GM12878 (cell line): ENCODE measurements at regions not wholly inside any gene's neighbourhood (a gene's known extent, or its start where the extent isn't known, plus 50 kb on each side); places are given as distances from the start of the nearest gene placed in this dataset.

Source experiments
- CHD2 ChIP-seq: IDR thresholded peaks from 2 replicates; pipeline ENCODE4 v1.6.1; 2011; ENCODE audit warnings: low read depth, low read length, improper control_type of control experiment, borderline replicate concordance
- CTCF ChIP-seq, 3 experiments: IDR thresholded peaks in 2 of 3; conservative IDR thresholded peaks in 1 of 3; 2 replicates each; pipeline ENCODE4 v1.5.1; 2011; ENCODE audit warnings: low read depth in 3 of 3, low read length in 3 of 3, mild to moderate bottlenecking in 3 of 3, control low read depth in 2 of 3, moderate library complexity in 2 of 3, inconsistent platforms in 1 of 3, mixed read lengths in 1 of 3; ENCODE audit not compliant: control insufficient read depth in 2 of 3, insufficient read depth in 1 of 3; ENCODE audit errors: extremely low read depth in 1 of 3
- DPF2 ChIP-seq: fragments of 450-650 bp; IDR thresholded peaks from 2 replicates; pipeline ENCODE4 v1.6.1; 2017; ENCODE audit warnings: mild to moderate bottlenecking
- ESRRA ChIP-seq: IDR thresholded peaks from 2 replicates; pipeline ENCODE4 v1.6.1; 2012; ENCODE audit warnings: mild to moderate bottlenecking, low read length, improper control_type of control experiment
- FOS ChIP-seq: IDR thresholded peaks from 3 replicates; pipeline ENCODE4 v1.6.1; 2011; ENCODE audit warnings: borderline replicate concordance; ENCODE audit not compliant: insufficient read length; ENCODE audit errors: extremely low read depth
- SMC3 ChIP-seq: IDR thresholded peaks from 2 replicates; pipeline ENCODE4 v1.6.1; 2011; ENCODE audit warnings: low read length, improper control_type of control experiment, borderline replicate concordance
- TF ChIP-seq, protein P1 (sequence below): fragments of 450-650 bp; IDR thresholded peaks from 2 replicates; pipeline ENCODE4 v1.6.1; 2017; ENCODE audit warnings: mild to moderate bottlenecking, low read depth, inconsistent platforms; ENCODE audit not compliant: poor library complexity, severe bottlenecking
- TF ChIP-seq, protein P2 (sequence below): fragments of 450-650 bp; IDR thresholded peaks from 2 replicates; pipeline ENCODE4 v1.6.1; 2016; ENCODE audit warnings: mild to moderate bottlenecking

DNA sequence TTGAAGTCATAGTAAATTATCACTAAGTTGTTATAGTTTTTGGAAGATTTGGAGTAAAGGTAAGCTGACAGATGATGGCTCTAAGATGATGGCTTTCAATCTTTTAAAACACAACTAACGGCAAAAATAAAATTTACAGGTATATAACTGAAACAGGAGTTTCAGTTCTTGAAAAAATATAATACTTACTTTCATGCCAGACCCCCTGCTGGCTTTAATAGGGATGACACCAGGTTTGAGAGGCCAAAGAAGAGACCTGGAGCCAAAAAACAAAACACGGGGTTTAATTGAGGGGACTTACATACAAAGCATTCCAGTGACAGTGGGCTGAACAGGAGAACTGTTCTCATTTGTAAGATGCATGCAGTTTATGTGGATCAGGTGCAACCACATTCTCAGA lies 301.7 kb upstream of the PCSK5 start (continued):
- peak in 2 of 3 experiments; percentile 15 to 29; a peak in 2 of 6 replicates for TF ChIP-seq CTCF (IDR thresholded peaks at IDR 0.05 in 2 of 3, conservative IDR thresholded peaks at IDR 0.05 in 1 of 3; ENCODE audit: control insufficient read depth in 2 of 3, extremely low read depth in 1 of 3, insufficient read depth in 1 of 3, low read depth in 3 of 3, low read length in 3 of 3)
- TF ChIP-seq, protein P1, sequence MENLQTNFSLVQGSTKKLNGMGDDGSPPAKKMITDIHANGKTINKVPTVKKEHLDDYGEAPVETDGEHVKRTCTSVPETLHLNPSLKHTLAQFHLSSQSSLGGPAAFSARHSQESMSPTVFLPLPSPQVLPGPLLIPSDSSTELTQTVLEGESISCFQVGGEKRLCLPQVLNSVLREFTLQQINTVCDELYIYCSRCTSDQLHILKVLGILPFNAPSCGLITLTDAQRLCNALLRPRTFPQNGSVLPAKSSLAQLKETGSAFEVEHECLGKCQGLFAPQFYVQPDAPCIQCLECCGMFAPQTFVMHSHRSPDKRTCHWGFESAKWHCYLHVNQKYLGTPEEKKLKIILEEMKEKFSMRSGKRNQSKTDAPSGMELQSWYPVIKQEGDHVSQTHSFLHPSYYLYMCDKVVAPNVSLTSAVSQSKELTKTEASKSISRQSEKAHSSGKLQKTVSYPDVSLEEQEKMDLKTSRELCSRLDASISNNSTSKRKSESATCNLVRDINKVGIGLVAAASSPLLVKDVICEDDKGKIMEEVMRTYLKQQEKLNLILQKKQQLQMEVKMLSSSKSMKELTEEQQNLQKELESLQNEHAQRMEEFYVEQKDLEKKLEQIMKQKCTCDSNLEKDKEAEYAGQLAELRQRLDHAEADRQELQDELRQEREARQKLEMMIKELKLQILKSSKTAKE, result no peak
- peak; percentile 27; the same call in 1 of the 2 replicates for TF ChIP-seq SMC3
- no peak for TF ChIP-seq CHD2
- TF ChIP-seq DPF2, result no peak
- TF ChIP-seq, protein P2, sequence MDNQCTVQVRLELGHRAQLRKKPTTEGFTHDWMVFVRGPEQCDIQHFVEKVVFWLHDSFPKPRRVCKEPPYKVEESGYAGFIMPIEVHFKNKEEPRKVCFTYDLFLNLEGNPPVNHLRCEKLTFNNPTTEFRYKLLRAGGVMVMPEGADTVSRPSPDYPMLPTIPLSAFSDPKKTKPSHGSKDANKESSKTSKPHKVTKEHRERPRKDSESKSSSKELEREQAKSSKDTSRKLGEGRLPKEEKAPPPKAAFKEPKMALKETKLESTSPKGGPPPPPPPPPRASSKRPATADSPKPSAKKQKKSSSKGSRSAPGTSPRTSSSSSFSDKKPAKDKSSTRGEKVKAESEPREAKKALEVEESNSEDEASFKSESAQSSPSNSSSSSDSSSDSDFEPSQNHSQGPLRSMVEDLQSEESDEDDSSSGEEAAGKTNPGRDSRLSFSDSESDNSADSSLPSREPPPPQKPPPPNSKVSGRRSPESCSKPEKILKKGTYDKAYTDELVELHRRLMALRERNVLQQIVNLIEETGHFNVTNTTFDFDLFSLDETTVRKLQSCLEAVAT, result no peak
- TF ChIP-seq FOS, result no peak
- no peak for TF ChIP-seq ESRRA
